Stimulated activated memory B cell treated with anti-CD40 and anti-IgM and Interleukin-4, amounts not matched to agents 10 μg/mL and 1 μg/mL and 100 μg/mL, for 72 hours (primary cell): ENCODE measurements at regions not wholly inside any gene's neighbourhood (a gene's known extent, or its start where the extent isn't known, plus 50 kb on each side); places are given as distances from the start of the nearest gene placed in this dataset.

Experiments used
- ATAC-seq: fragments of 150-1000 bp; cut with Tn5 transposase; 2 replicates; pipeline ENCODE4 v1.10.0; 2021
- H3K27ac Mint-ChIP-seq: one replicate; pipeline ENCODE4 v1.8.0; 2022; ENCODE audit warnings: mild to moderate bottlenecking, mixed read lengths
- H3K27me3 Mint-ChIP-seq: one replicate; pipeline ENCODE4 v1.8.0; 2022; ENCODE audit warnings: mixed read lengths
- H3K36me3 Mint-ChIP-seq: one replicate; pipeline ENCODE4 v1.8.0; 2022; ENCODE audit warnings: mixed read lengths
- H3K4me1 Mint-ChIP-seq: one replicate; pipeline ENCODE4 v1.8.0; 2022; ENCODE audit warnings: mixed read lengths
- H3K4me3 Mint-ChIP-seq: one replicate; pipeline ENCODE4 v1.8.0; 2022; ENCODE audit warnings: mild to moderate bottlenecking, moderate library complexity, mixed read lengths
- H3K9me3 Mint-ChIP-seq: one replicate; pipeline ENCODE4 v1.8.0; 2022; ENCODE audit warnings: mixed read lengths

GRCh38 chr5:136710834-136711233, 345.5 kb upstream of the TRPC7 start:
- ATAC-seq = no peak
- no peaks in the 10 kb centered on the region for H3K4me1 Mint-ChIP-seq
- peaks cover 9% of the 10 kb centered on the region for H3K9me3 Mint-ChIP-seq
- H3K4me3 Mint-ChIP-seq = no peak overlapping the region
- H3K36me3 Mint-ChIP-seq = no peaks in the 10 kb centered on the region
- H3K27ac Mint-ChIP-seq = no peak overlapping the region
- no peaks in the 10 kb centered on the region for H3K27me3 Mint-ChIP-seq

DNA sequence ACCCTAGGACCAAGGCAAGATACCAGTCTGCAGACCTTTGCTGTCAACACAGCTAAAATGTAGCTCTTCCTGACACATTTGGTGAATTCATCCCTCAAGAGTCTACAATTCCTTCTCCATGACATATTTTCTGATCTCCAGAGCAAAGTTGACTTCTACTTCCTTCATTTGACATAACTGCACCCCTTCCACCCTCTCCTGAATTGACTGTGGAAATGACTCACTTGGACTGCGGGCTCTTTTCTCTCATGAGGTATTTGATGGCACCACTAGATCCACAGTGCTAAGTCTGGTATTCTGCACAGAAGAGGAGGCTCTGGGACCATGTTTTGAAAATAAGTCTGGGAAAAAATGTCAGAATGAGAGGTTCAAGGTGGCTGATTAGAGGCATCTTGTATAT, 338.4 kb upstream of the TRPC7 start:
- Mint-ChIP-seq H3K4me3 (no peak overlapping the region), H3K9me3 (no peaks in the 10 kb centered on the region), H3K27me3 (no peaks in the 10 kb centered on the region), H3K27ac (no peak overlapping the region), H3K36me3 (no peaks in the 10 kb centered on the region), H3K4me1 (no peaks in the 10 kb centered on the region)
- no peak for ATAC-seq

GRCh38 chr5:136703036-136703435, 337.7 kb upstream of the TRPC7 start:
- Mint-ChIP-seq H3K27me3 (no peaks in the 10 kb centered on the region), H3K27ac (no peak overlapping the region), H3K36me3 (no peaks in the 10 kb centered on the region), H3K4me3 (no peak overlapping the region), H3K4me1 (no peaks in the 10 kb centered on the region), H3K9me3 (no peaks in the 10 kb centered on the region)
- ATAC-seq = no peak

DNA sequence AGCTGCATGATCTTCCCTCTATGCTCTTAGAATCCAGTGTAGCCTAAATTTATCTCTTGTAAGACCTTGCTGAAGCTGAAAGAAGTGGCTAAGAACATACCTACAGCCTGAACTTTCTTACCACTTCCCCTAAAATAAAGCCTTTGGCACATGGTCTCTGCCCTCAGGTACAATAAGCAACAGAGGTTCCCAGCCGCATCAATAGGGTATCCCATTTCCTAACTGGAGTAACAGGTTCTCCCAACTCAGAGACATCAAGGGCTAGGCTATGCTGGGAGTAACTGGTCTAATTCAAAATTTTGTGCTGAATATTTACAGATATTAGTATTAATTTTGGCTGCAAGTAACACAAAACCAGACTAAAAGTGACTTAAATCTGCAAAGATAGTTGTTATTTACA, 335.8 kb upstream of the TRPC7 start:
- no peaks in the 10 kb centered on the region for H3K9me3 Mint-ChIP-seq
- H3K4me3 Mint-ChIP-seq = no peak overlapping the region
- no peak overlapping the region for H3K27ac Mint-ChIP-seq
- ATAC-seq = no peak
- H3K27me3 Mint-ChIP-seq = no peaks in the 10 kb centered on the region
- H3K4me1 Mint-ChIP-seq = no peaks in the 10 kb centered on the region
- no peaks in the 10 kb centered on the region for H3K36me3 Mint-ChIP-seq

GRCh38 chr5:136699651-136700050, 334.3 kb upstream of the TRPC7 start:
- no peaks in the 10 kb centered on the region for H3K36me3 Mint-ChIP-seq
- no peak overlapping the region for H3K27ac Mint-ChIP-seq
- H3K4me1 Mint-ChIP-seq = no peaks in the 10 kb centered on the region
- no peak for ATAC-seq
- H3K9me3 Mint-ChIP-seq = no peaks in the 10 kb centered on the region
- no peak overlapping the region for H3K4me3 Mint-ChIP-seq
- H3K27me3 Mint-ChIP-seq = no peaks in the 10 kb centered on the region

DNA sequence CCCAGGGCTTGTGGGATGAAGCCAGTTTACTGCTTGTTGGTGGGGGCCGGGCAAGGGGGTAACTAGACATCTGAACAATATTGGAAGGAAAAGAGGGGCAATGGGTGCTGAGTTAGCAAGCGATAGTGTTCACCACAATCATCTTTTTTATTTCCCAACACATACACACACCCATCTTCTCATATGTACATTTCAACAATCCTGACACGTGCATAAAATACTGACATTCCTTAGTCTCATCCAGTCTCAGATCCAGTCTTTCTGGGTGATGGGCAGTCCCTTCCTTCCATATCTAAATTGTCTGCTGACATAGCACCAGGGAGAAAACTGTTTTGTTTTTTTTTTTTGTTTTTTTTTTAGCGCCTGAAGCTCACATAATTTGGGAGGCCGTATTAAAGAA, 333.6 kb upstream of the TRPC7 start:
- H3K27ac Mint-ChIP-seq = no peak overlapping the region
- no peaks in the 10 kb centered on the region for H3K27me3 Mint-ChIP-seq
- ATAC-seq = no peak
- no peak overlapping the region for H3K4me3 Mint-ChIP-seq
- H3K4me1 Mint-ChIP-seq = no peaks in the 10 kb centered on the region
- H3K36me3 Mint-ChIP-seq = no peaks in the 10 kb centered on the region
- H3K9me3 Mint-ChIP-seq = no peaks in the 10 kb centered on the region

- H3K27ac Mint-ChIP-seq = no peak overlapping the region
- H3K4me1 Mint-ChIP-seq = no peaks in the 10 kb centered on the region
- no peaks in the 10 kb centered on the region for H3K36me3 Mint-ChIP-seq
- H3K9me3 Mint-ChIP-seq = peaks cover 6% of the 10 kb centered on the region
- no peaks in the 10 kb centered on the region for H3K27me3 Mint-ChIP-seq
- no peak for ATAC-seq
- no peak overlapping the region for H3K4me3 Mint-ChIP-seq
Observed at GRCh38 chr5:136694258-136694657, 328.9 kb upstream of the TRPC7 start.

DNA sequence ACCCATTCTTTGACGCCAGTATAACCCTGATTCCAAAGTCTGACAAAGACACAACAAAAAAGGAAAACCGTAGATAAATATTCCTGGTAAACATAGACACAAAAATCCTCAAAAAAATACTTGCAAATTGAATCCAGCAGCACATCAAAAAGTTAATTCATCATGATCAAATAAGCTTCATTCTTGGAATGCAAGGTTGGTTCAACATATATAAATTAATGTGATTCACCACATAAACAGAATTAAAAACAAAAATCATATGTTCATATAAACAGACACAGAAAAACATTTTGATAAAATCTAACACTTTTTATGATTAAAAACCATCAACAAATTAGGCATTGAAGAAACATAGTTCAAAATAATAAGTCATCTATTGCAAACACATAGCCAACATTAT, 324.2 kb upstream of the TRPC7 start:
- no peak for ATAC-seq
- H3K36me3 Mint-ChIP-seq = no peaks in the 10 kb centered on the region
- peaks cover 24% of the 10 kb centered on the region for H3K9me3 Mint-ChIP-seq
- no peaks in the 10 kb centered on the region for H3K27me3 Mint-ChIP-seq
- no peak overlapping the region for H3K27ac Mint-ChIP-seq
- no peaks in the 10 kb centered on the region for H3K4me1 Mint-ChIP-seq
- no peak overlapping the region for H3K4me3 Mint-ChIP-seq

DNA sequence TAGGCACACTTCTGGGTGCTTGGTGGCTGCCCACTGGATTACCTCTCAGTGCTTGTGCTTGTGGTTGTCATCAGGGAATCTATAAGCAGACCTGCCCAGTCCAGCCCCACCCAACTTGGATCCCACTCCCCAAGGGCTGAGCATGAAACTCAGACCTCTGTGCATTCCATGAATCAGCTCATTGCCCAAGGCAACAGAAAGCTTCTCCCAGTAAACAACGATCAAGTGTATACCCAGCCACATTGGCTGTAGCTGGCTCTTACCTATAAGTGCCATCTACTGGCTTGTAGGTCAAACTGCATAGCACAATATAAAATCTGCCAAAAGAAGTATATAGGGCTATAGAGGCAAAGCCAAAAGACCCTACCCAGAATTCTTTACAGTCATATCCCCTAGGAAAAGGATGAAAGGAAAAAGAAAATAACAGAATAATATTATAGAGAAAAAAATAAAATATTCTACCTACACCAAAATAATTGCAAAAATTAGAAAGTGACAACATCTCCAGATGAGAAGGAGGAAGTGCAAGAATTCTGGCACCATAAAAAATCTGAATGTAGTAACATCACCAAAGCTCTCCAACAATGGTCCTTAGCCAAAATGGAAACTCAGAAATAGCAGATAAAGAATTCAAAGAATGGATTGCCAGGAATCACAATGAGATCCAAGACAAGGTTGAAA, 321.0 kb upstream of the TRPC7 start:
- Mint-ChIP-seq H3K27ac (no peak overlapping the region), H3K4me3 (no peak overlapping the region), H3K9me3 (peaks cover 24% of the 10 kb centered on the region), H3K4me1 (no peaks in the 10 kb centered on the region), H3K27me3 (no peaks in the 10 kb centered on the region), H3K36me3 (no peaks in the 10 kb centered on the region)
- ATAC-seq = no peak

GRCh38 chr5:136682986-136683385, 317.6 kb upstream of the TRPC7 start:
- H3K36me3 Mint-ChIP-seq = no peaks in the 10 kb centered on the region
- H3K4me1 Mint-ChIP-seq = no peaks in the 10 kb centered on the region

GRCh38 chr5:136679233-136679632, 313.9 kb upstream of the TRPC7 start:
- H3K4me1 Mint-ChIP-seq = no peaks in the 10 kb centered on the region
- H3K36me3 Mint-ChIP-seq = no peaks in the 10 kb centered on the region
- no peaks in the 10 kb centered on the region for H3K27me3 Mint-ChIP-seq
- no peak overlapping the region for H3K4me3 Mint-ChIP-seq
- H3K27ac Mint-ChIP-seq = no peak overlapping the region
- ATAC-seq = no peak
- peaks cover 2% of the 10 kb centered on the region for H3K9me3 Mint-ChIP-seq

More at GRCh38 chr5:136682986-136683385, 317.6 kb upstream of the TRPC7 start:
- no peak for ATAC-seq
- Mint-ChIP-seq H3K27me3 (no peaks in the 10 kb centered on the region), H3K9me3 (peaks cover 10% of the 10 kb centered on the region), H3K27ac (no peak overlapping the region), H3K4me3 (no peak overlapping the region)

GRCh38 chr5:136677217-136677616, 311.9 kb upstream of the TRPC7 start:
- H3K36me3 Mint-ChIP-seq = no peaks in the 10 kb centered on the region
- H3K27ac Mint-ChIP-seq = no peak overlapping the region
- H3K4me1 Mint-ChIP-seq = no peaks in the 10 kb centered on the region
- peaks cover 2% of the 10 kb centered on the region for H3K9me3 Mint-ChIP-seq
- no peaks in the 10 kb centered on the region for H3K27me3 Mint-ChIP-seq
- H3K4me3 Mint-ChIP-seq = no peak overlapping the region
- ATAC-seq = no peak

- H3K36me3 Mint-ChIP-seq = no peaks in the 10 kb centered on the region
- H3K4me3 Mint-ChIP-seq = no peak overlapping the region
- ATAC-seq = no peak
- H3K27me3 Mint-ChIP-seq = no peaks in the 10 kb centered on the region
- no peaks in the 10 kb centered on the region for H3K4me1 Mint-ChIP-seq
- H3K27ac Mint-ChIP-seq = no peak overlapping the region
- H3K9me3 Mint-ChIP-seq = peaks cover 2% of the 10 kb centered on the region
Observed at GRCh38 chr5:136676685-136677084, 311.3 kb upstream of the TRPC7 start.

DNA sequence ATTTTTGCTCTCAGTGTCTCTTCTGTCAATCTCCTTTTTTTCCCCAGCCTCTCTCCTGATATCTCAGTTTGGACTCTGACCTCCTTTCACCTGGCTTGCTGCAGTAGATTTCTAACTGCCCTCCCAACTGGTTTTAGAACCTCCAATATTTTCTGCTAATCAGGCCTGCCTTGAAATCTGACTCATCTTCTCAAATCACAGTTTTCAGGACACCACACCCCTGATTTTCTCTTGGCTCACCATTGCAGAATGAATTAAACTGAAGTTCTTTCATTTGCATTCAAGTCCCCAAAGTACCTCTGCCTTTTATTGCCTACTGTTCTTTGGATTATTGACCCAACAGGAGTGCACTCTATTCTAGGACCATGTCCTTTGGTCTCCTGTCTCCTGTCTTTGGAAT, 310.4 kb upstream of the TRPC7 start:
- Mint-ChIP-seq H3K4me3 (no peak overlapping the region), H3K27ac (no peak overlapping the region), H3K9me3 (peaks cover 2% of the 10 kb centered on the region), H3K36me3 (no peaks in the 10 kb centered on the region), H3K27me3 (no peaks in the 10 kb centered on the region), H3K4me1 (no peaks in the 10 kb centered on the region)
- ATAC-seq = no peak

DNA sequence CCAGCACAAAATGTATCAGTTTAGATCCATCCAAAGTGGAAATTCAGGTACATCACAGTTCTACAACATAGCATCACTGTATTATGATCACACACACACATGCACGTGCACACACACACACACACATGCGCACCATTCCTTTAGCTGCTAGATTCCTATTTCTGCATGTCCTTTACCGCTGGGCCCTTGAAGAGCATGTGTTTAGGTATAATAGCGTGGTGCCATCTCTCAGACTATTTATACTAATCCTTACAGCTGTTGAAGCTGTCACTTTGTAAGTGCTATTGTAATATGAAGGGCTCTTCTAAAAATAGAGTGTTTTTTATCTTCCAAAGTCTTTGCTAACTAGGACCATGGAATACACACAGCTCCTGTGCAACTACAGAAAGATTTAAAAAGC, 308.8 kb upstream of the TRPC7 start:
- H3K9me3 Mint-ChIP-seq = no peaks in the 10 kb centered on the region
- no peaks in the 10 kb centered on the region for H3K36me3 Mint-ChIP-seq
- H3K27me3 Mint-ChIP-seq = no peaks in the 10 kb centered on the region
- no peak overlapping the region for H3K4me3 Mint-ChIP-seq
- no peak for ATAC-seq
- no peak overlapping the region for H3K27ac Mint-ChIP-seq
- H3K4me1 Mint-ChIP-seq = no peaks in the 10 kb centered on the region

- Mint-ChIP-seq H3K27ac (no peak overlapping the region), H3K4me1 (no peaks in the 10 kb centered on the region), H3K4me3 (no peak overlapping the region), H3K9me3 (peaks cover 4% of the 10 kb centered on the region), H3K27me3 (no peaks in the 10 kb centered on the region), H3K36me3 (no peaks in the 10 kb centered on the region)
- ATAC-seq = no peak
Observed at GRCh38 chr5:136667789-136668188, 302.4 kb upstream of the TRPC7 start.
